HEK293T (cell line): ENCODE measurements at regions not wholly inside any gene's neighbourhood (a gene's known extent, or its start where the extent isn't known, plus 50 kb on each side); places are given as distances from the start of the nearest gene placed in this dataset.

Source experiments
- ELF4 ChIP-seq: fragments of 450-650 bp; IDR thresholded peaks from 2 replicates; pipeline ENCODE4 v1.6.1; 2017; ENCODE audit warnings: antibody characterized with exemption
- FOXA1 ChIP-seq: fragments of 450-650 bp; IDR thresholded peaks from 2 replicates; pipeline ENCODE4 v1.6.1; 2016; ENCODE audit warnings: mild to moderate bottlenecking
- FOXK2 ChIP-seq: fragments of 450-650 bp; IDR thresholded peaks from 2 replicates; pipeline ENCODE4 v1.6.1; 2016; ENCODE audit warnings: mild to moderate bottlenecking
- HDGF ChIP-seq: fragments of 450-650 bp; IDR thresholded peaks from 2 replicates; pipeline ENCODE4 v1.6.1; 2017; ENCODE audit warnings: antibody characterized with exemption, borderline replicate concordance
- L3MBTL2 ChIP-seq: fragments of 450-650 bp; conservative IDR thresholded peaks from 2 replicates; pipeline ENCODE4 v1.6.1; 2016; ENCODE audit warnings: mild to moderate bottlenecking
- NFRKB ChIP-seq: fragments of 450-650 bp; IDR thresholded peaks from 2 replicates; pipeline ENCODE4 v1.6.1; 2016; ENCODE audit warnings: mild to moderate bottlenecking, moderate library complexity
- SP1 ChIP-seq: fragments of 450-650 bp; IDR thresholded peaks from 2 replicates; pipeline ENCODE4 v1.6.1; 2017
- SUZ12 ChIP-seq: fragments of 450-650 bp; IDR thresholded peaks from 2 replicates; pipeline ENCODE4 v1.6.1; 2016; ENCODE audit warnings: mild to moderate bottlenecking
- TARDBP ChIP-seq: fragments of 450-650 bp; IDR thresholded peaks from 2 replicates; pipeline ENCODE4 v1.6.1; 2016
- TF ChIP-seq, protein P1 (sequence below): fragments of 450-650 bp; IDR thresholded peaks from 2 replicates; pipeline ENCODE4 v1.6.1; 2016

DNA sequence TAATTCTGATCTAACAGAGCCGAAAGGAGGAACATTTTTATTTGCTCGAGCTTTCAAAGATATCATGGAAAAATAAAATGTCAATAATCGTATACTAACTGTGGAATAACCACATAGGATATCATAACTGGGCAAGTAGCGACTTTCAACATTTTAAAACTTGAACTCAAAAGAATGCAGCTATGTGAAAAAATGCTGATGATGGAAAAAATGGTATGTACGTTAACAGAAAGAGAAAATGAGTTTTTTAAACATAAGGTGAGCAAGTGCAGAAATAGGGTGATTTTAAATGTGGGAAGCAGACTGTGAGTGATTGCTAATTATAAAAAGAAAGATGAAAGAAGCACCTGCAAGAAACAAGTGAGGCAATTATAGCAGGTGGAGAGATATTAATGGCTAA lies 238.3 kb upstream of the HSF2 start:
- TF ChIP-seq ELF4 (no peak), HDGF (no peak), TARDBP (no peak), FOXA1 (no peak), SUZ12 (no peak), SP1 (no peak), NFRKB (no peak), FOXK2 (no peak), L3MBTL2 (no peak)
- TF ChIP-seq, protein P1, sequence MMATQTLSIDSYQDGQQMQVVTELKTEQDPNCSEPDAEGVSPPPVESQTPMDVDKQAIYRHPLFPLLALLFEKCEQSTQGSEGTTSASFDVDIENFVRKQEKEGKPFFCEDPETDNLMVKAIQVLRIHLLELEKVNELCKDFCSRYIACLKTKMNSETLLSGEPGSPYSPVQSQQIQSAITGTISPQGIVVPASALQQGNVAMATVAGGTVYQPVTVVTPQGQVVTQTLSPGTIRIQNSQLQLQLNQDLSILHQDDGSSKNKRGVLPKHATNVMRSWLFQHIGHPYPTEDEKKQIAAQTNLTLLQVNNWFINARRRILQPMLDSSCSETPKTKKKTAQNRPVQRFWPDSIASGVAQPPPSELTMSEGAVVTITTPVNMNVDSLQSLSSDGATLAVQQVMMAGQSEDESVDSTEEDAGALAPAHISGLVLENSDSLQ = no peak
